ENCODE measurements at regions not wholly inside any gene's neighbourhood (a gene's known extent, or its start where the extent isn't known, plus 50 kb on each side); places are given as distances from the start of the nearest gene placed in this dataset.

DNA sequence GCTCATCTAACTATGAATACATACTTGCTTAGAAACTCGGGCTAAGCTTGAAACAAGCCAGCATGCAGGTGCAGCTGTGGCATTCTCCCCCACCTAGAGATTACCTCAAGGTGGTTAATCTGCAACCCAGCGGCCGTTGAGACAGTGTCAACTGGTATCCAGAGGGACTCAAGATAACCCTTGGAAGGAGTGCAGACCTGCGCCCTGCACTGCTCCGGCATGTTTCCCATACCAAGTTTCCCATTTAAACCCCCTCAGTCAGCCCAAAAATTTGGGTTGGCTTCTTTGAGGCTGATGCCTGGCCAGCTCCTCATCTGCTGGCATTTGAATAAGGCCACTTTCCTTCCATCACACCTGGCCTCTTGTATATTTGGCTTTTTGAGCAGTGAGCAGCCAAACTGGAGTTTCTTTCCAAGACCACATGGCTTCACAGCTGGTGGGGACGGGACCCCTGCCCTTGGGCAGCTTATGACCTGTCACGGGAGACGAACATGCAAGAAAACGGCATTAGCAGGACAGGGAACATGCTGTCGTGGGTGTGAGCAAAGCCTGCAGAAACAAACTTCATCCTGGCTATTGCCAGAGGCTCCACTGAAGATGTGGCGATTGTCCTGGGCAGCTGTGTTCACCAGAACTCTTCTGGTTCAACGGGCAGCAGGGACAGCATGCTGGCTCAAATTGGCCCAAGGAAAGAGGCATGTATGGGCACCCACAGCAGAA, 98.2 kb downstream of the PLXNA1 start:
- TF ChIP-seq, protein P1, sequence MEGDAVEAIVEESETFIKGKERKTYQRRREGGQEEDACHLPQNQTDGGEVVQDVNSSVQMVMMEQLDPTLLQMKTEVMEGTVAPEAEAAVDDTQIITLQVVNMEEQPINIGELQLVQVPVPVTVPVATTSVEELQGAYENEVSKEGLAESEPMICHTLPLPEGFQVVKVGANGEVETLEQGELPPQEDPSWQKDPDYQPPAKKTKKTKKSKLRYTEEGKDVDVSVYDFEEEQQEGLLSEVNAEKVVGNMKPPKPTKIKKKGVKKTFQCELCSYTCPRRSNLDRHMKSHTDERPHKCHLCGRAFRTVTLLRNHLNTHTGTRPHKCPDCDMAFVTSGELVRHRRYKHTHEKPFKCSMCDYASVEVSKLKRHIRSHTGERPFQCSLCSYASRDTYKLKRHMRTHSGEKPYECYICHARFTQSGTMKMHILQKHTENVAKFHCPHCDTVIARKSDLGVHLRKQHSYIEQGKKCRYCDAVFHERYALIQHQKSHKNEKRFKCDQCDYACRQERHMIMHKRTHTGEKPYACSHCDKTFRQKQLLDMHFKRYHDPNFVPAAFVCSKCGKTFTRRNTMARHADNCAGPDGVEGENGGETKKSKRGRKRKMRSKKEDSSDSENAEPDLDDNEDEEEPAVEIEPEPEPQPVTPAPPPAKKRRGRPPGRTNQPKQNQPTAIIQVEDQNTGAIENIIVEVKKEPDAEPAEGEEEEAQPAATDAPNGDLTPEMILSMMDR (IDR thresholded peaks at IDR 0.05): no peak
- 86% methylated on average over 12 of the region's 12 CpGs for WGBS (ENCODE audit: insufficient coverage)

DNA sequence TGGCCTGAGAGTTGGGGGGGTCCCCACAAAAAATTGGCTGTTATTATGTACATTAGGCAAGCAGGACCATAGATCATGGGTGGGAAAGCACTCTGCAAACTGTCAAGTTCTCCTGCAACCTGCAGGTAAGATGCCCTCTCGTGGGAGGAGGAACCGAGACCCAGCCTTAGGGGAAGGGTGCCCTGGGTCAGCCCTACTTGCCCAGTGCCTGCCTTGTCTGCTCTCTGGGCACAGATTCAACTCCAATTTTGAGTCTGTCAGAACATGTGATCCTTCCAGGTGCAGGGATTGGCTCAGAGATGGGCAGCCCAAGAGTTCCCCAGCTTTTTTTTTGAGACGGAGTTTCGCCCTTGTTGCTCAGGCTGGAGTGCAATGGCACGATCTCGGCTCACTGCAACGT, 99.2 kb downstream of the PLXNA1 start:
- no peaks in the 10 kb centered on the region for H3K79me2 ChIP-seq (ENCODE audit: insufficient read depth, low read length)
- no peaks in the 10 kb centered on the region for H3K36me3 ChIP-seq (replicated peaks in 1 of 2; ENCODE audit: control insufficient read depth in 1 of 2, insufficient read depth in 2 of 2, low read length in 2 of 2)
- no peak overlapping the region for H3K27ac ChIP-seq (ENCODE audit: low read depth in 1 of 2, low read length in 2 of 2)
- TF ChIP-seq, protein P1 (IDR thresholded peaks at IDR 0.05): no peak
- Mint-ChIP-seq H3K4me3 (no peak overlapping the region), H3K9me3 (peaks cover 0 to under 1% (median 0%) of the 10 kb centered on the region in 7 donors), H3K36me3 (no peaks in the 10 kb centered on the region), H3K27me3 (ENCODE audit: low read depth in 3 of 3) (peaks cover 5 to 8% (median 5%) of the 10 kb centered on the region in 3 donors), H3K4me1 (no peaks in the 10 kb centered on the region), H3K27ac (no peak overlapping the region)
- no peak for DNase-seq
- H3K4me2 ChIP-seq (replicated peaks; ENCODE audit: extremely low read depth, low read length, poor library complexity, severe bottlenecking): no peak overlapping the region
- H3K9me3 ChIP-seq (replicated peaks in 1 of 2; ENCODE audit: control insufficient read depth in 1 of 2, insufficient read depth in 1 of 2, low read length in 2 of 2): no peaks in the 10 kb centered on the region
- H3K4me3 ChIP-seq (replicated peaks in 1 of 3; ENCODE audit: low read depth in 2 of 3, low read length in 3 of 3): no peak overlapping the region
- intact Hi-C loops (cut with micrococcal nuclease): no loop called here
- H4K20me1 ChIP-seq (ENCODE audit: insufficient read depth, low read length): no peaks in the 10 kb centered on the region
- no peak overlapping the region for H3K9ac ChIP-seq (ENCODE audit: insufficient read depth, low read length, poor library complexity, severe bottlenecking)
- no peak overlapping the region for H2AFZ ChIP-seq (ENCODE audit: insufficient read depth, low read depth, low read length, poor library complexity, severe bottlenecking)
- no peaks in the 10 kb centered on the region for H3K27me3 ChIP-seq (ENCODE audit: control insufficient read depth in 2 of 2, insufficient read depth in 2 of 2, low read length in 2 of 2)
- H3K4me1 ChIP-seq (ENCODE audit: control insufficient read depth in 1 of 2, insufficient read depth in 2 of 2, low read length in 2 of 2): no peaks in the 10 kb centered on the region
- 94% methylated on average over 7 of the region's 7 CpGs for WGBS (ENCODE audit: insufficient coverage)

More for the DNA sequence above, 98.2 kb downstream of the PLXNA1 start:
- Histone ChIP-seq H4K20me1 (ENCODE audit: insufficient read depth, low read length) (no peaks in the 10 kb centered on the region), H2AFZ (ENCODE audit: insufficient read depth, low read depth, low read length, poor library complexity, severe bottlenecking) (no peak overlapping the region), H3K9me3 (replicated peaks in 1 of 2; ENCODE audit: control insufficient read depth in 1 of 2, insufficient read depth in 1 of 2, low read length in 2 of 2) (no peaks in the 10 kb centered on the region), H3K36me3 (replicated peaks in 1 of 2; ENCODE audit: control insufficient read depth in 1 of 2, insufficient read depth in 2 of 2, low read length in 2 of 2) (no peaks in the 10 kb centered on the region), H3K4me2 (replicated peaks; ENCODE audit: extremely low read depth, low read length, poor library complexity, severe bottlenecking) (no peak overlapping the region), H3K27me3 (ENCODE audit: control insufficient read depth in 2 of 2, insufficient read depth in 2 of 2, low read length in 2 of 2) (no peaks in the 10 kb centered on the region), H3K9ac (ENCODE audit: insufficient read depth, low read length, poor library complexity, severe bottlenecking) (no peak overlapping the region), H3K79me2 (ENCODE audit: insufficient read depth, low read length) (no peaks in the 10 kb centered on the region), H3K4me3 (replicated peaks in 1 of 3; ENCODE audit: low read depth in 2 of 3, low read length in 3 of 3) (no peak overlapping the region), H3K4me1 (ENCODE audit: control insufficient read depth in 1 of 2, insufficient read depth in 2 of 2, low read length in 2 of 2) (no peaks in the 10 kb centered on the region), H3K27ac (ENCODE audit: low read depth in 1 of 2, low read length in 2 of 2) (no peak overlapping the region)
- no peaks in the 10 kb centered on the region for H3K4me1 Mint-ChIP-seq
- H3K9me3 Mint-ChIP-seq: peaks cover 0 to 3% (median 0%) of the 10 kb centered on the region in 7 donors
- H3K27me3 Mint-ChIP-seq (ENCODE audit: low read depth in 3 of 3): peaks cover 5 to 8% (median 5%) of the 10 kb centered on the region in 3 donors
- DNase-seq: no peak
- H3K4me3 Mint-ChIP-seq: no peak overlapping the region
- no peaks in the 10 kb centered on the region for H3K36me3 Mint-ChIP-seq
- intact Hi-C loops (cut with micrococcal nuclease): no loop called here
- H3K27ac Mint-ChIP-seq: no peak overlapping the region

All from CD14-positive monocyte (primary cell).